HL-60/S4 (cell line): ENCODE measurements at regions not wholly inside any gene's neighbourhood (a gene's known extent, or its start where the extent isn't known, plus 50 kb on each side); places are given as distances from the start of the nearest gene placed in this dataset.

ENCODE experiments used
- in situ Hi-C: fragments of 300-500 bp; cut with MboI; formaldehyde crosslinking; loops from 2 replicates; pipeline ENCODE4 v1.14.3; 2022; ENCODE audit warnings: low sequenced_read_pairs

GRCh38 chr12:4056910-4057845 is 184.0 kb upstream of the PARP11 start:
- in situ Hi-C loops: no loop called here

- in situ Hi-C loops: no loop called here
Observed at GRCh38 chr12:4054630-4055029, 181.4 kb upstream of the PARP11 start.

GRCh38 chr12:4052691-4053090 is 179.5 kb upstream of the PARP11 start:
- in situ Hi-C loops: no loop called here

GRCh38 chr12:4051596-4051995 is 178.4 kb upstream of the PARP11 start:
- in situ Hi-C loops: no loop called here

GRCh38 chr12:4050340-4050739 is 177.1 kb upstream of the PARP11 start:
- in situ Hi-C loops: no loop called here

- in situ Hi-C loops: no loop called here
Observed at GRCh38 chr12:4049298-4050080, 176.3 kb upstream of the PARP11 start.

- in situ Hi-C loops: no loop called here
Observed at GRCh38 chr12:4047421-4047820, 174.2 kb upstream of the PARP11 start.

GRCh38 chr12:4046495-4046840 is 173.3 kb upstream of the PARP11 start:
- in situ Hi-C loops: no loop called here

GRCh38 chr12:4045786-4046494 is 172.7 kb upstream of the PARP11 start:
- in situ Hi-C loops: no loop called here

- in situ Hi-C loops: no loop called here
Observed at GRCh38 chr12:4044736-4045730, 171.8 kb upstream of the PARP11 start.

GRCh38 chr12:4044101-4044500 is 170.9 kb upstream of the PARP11 start:
- in situ Hi-C loops: no loop called here

GRCh38 chr12:4041187-4041885 is 168.1 kb upstream of the PARP11 start:
- in situ Hi-C loops: no loop called here

- in situ Hi-C loops: loop anchor here (10.0 kb wide), 1 partner anchor 155 kb away; no protein-coding TSS in a partner anchor
Observed at GRCh38 chr12:4039931-4040330, 166.7 kb upstream of the PARP11 start.

- in situ Hi-C loops: loop anchor here (10.0 kb wide), 1 partner anchor 153 kb away; no protein-coding TSS in a partner anchor
Observed at GRCh38 chr12:4037747-4038312, 164.6 kb upstream of the PARP11 start.

GRCh38 chr12:4036671-4037271 is 163.6 kb upstream of the PARP11 start:
- in situ Hi-C loops: loop anchor here (10.0 kb wide), 1 partner anchor 152 kb away; no protein-coding TSS in a partner anchor

- in situ Hi-C loops: loop anchor here (10.0 kb wide), 1 partner anchor 150 kb away; no protein-coding TSS in a partner anchor
Observed at GRCh38 chr12:4034921-4035320, 161.7 kb upstream of the PARP11 start.

- in situ Hi-C loops: loop anchor here (10.0 kb wide), 1 partner anchor 148 kb away; no protein-coding TSS in a partner anchor
Observed at GRCh38 chr12:4032924-4033615, 159.9 kb upstream of the PARP11 start.
